Putamen (tissue), 1 donor: ENCODE measurements at regions not wholly inside any gene's neighbourhood (a gene's known extent, or its start where the extent isn't known, plus 50 kb on each side); places are given as distances from the start of the nearest gene placed in this dataset.
"Not testable (repeated sequence)": the region's sequence is repeated elsewhere in the genome, so short reads cannot be mapped to it uniquely, and the experiment has no call there.

ENCODE experiments used
- DNase-seq: peaks from one replicate; pipeline ENCODE4 v3.0.0-alpha.2; 2016; ENCODE audit warnings: low spot score

DNA sequence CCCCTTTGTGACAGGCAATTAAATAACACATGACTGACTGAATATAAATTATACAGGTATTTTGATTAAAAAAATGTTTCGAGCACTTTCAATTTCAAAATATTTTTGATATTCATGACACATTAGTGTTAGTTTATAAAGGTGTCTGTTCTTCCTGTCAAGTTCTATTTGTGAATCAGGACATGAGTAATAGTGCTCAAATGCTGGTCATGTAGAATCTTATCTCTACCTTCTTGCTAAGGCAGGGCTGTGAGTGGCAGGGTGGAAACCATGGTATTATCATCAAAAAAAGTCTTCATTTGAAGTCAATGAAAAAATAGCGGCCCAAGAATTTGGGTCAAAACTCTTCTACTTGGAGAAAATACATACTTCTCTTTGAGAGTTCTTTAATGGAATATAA, 250.2 kb downstream of the DACT1 start:
- DNase-seq, result no peak

GRCh38 chr14:58898655-58899316, 261.0 kb downstream of the DACT1 start:
- DNase-seq, result no peak

GRCh38 chr14:58899317-58899713, 261.6 kb downstream of the DACT1 start:
- no peak for DNase-seq

DNA sequence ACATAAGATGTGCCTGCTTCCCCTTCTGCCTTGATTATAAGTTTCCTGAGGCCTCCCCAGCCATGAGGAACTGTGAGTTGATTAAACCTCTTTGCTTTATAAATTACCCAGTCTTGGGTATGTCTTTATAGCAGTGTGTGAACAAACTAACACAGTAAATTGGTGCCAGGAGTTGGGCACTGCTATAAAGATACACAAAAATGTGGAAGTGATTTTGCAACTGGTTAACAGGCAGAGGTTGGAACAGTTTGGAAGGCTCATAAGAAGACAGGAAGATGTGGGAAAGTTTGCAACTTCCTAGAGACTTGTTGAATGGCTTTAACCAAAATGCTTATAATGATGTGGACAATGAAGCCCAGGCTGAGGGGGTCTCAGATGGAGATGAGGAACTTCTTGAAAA, 264.1 kb downstream of the DACT1 start:
- DNase-seq, result no peak

- DNase-seq, result no peak
These were observed 267.0 kb downstream of the DACT1 start for GRCh38 chr14:58904776-58905175.

GRCh38 chr14:58907803-58908202, 270.0 kb downstream of the DACT1 start:
- no peak for DNase-seq

GRCh38 chr14:58912287-58912686, 274.5 kb downstream of the DACT1 start:
- DNase-seq, result no peak

- DNase-seq, result no peak
These were observed 275.2 kb downstream of the DACT1 start for GRCh38 chr14:58912799-58913432.

DNA sequence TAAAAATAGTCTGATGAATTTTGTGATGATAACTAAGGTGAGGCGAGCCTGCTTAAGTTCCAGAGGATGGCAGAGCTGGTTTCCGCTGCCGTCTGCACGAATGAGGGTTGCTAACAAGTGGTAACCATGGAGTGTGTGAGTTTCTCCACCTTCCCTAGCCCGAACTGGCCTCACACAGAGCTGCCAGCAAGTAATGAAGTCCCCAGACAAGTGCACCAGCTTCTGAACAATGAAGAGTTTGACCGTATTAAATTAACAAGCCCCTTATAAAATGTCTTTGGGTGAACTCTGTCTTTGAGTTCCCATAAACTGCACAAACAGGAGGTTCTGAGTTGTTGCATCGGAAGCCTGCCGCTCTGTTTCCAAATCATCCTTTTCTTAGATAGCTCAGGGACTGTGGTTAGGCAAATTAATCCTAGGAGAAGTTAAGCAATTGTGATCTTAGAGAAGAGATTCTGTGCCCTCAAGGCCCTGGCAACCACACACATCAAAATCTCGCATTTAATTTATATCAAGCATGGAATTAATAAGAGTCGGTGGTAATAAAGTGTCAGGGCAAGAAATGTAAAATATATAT, 274.1 kb upstream of the DAAM1 start:
- no peak for DNase-seq

DNA sequence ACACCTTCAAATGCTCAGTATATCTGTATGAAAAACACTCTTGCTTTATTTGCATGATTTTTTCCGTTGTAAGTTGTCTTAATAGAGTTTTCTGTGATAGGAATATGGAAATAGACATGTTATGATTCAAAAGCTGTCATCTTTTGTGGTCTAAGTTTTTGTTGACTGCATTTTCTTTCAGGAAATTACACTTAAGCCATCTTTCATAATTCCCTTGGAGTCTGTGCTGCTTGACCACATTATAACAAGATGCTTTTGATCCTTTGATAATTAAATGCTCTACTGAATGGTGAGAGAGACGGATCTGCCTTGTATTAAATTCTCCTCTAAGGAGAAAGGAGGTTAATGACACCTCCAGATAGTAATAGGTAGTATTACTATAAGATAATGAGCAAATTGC, 272.8 kb upstream of the DAAM1 start:
- DNase-seq, result no peak

DNA sequence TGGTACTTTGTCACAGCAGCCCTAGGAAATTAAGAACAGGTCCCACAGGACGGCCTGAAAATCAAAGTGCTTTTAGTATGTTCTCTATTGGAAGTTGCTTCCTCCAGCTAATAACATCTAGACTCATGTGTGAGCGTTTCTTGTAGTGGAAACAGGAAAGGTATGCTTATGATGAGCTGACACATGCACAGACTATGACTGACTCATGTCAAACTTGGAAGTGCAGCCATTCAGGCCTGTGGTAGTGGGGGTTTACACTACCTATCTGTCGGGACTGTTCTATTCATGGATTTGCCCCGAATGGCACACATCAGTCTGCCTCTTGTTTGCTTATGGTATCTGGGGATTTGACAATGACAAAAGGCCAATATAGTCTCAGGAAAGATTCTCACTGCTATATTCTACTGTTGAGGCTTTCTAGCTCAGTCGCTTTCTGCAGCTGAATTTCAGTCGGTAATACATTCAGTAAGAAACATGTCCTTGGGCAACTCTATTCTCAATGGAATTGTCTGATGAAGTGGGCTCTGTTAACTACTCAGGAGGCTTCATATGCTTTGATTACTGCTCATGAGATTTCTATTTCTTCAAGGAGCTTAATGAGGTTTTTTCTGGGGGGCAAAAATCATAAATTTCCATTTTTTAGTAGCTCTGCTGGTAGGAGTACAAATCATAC, 270.3 kb upstream of the DAAM1 start:
- DNase-seq, result no peak

- DNase-seq, result no peak
These were observed 269.2 kb upstream of the DAAM1 start for GRCh38 chr14:58919217-58919616.

GRCh38 chr14:58920230-58920629, 268.2 kb upstream of the DAAM1 start:
- no peak for DNase-seq

- not testable (repeated sequence) for DNase-seq
These were observed 266.1 kb upstream of the DAAM1 start for GRCh38 chr14:58922201-58922940.

- no peak for DNase-seq
These were observed 264.6 kb upstream of the DAAM1 start for GRCh38 chr14:58923751-58924405.

DNA sequence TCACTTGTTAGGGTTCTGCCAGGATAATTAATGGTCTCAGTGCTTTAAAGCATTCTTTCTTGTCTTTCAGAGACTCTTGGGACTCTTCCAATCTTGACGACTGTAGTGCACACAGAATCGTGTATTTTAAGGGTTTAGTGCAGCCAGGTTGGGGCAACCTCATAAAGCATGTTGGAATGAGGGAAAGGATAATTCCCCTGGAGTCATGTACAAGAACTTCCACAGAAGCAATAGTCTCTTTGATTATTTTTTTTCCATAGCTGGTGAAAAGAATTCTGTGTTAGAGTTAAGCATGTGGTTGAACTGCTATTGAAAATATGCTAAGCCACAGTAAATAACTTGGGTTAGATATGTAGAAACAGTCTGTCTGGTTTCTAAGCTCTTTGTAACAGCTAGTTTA, 246.8 kb upstream of the DAAM1 start:
- DNase-seq, result no peak

- DNase-seq, result no peak
These were observed 246.0 kb upstream of the DAAM1 start for GRCh38 chr14:58942516-58942915.

DNA sequence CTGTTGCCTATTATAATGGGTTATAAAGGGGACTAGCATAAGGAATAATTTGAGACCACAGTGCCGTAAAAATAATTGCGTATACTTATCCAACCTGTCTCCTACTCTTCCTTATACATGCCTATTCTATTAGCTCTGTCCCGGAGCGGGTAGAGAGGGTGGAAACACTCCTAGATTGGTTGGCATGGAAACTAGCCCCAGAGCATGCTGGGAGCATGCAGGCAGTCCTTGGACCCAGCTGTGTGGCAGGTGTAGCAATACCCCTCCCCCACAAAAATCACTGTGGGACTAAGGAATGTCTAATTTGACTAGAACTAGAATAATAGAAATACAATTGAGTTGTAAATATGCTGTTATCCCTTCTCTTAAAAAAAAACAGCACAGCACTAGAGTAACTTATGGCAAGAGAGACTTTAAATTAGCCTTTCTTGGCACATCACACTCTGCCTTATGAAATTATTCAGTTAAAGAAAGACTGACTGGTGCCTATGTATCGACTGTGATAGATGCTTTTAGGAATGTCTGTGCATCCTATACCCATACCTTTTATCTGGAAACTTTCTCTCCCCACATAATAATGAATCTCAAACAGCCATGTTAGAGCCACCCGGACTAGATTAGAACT, 244.0 kb upstream of the DAAM1 start:
- DNase-seq, result peak; percentile 57

- no peak for DNase-seq
These were observed 243.5 kb upstream of the DAAM1 start for GRCh38 chr14:58944968-58945356.

GRCh38 chr14:58946431-58946830, 242.0 kb upstream of the DAAM1 start:
- no peak for DNase-seq

- no peak for DNase-seq
These were observed 241.3 kb upstream of the DAAM1 start for GRCh38 chr14:58947156-58947555.
